ENCODE measurements at regions not wholly inside any gene's neighbourhood (a gene's known extent, or its start where the extent isn't known, plus 50 kb on each side); places are given as distances from the start of the nearest gene placed in this dataset.

DNA sequence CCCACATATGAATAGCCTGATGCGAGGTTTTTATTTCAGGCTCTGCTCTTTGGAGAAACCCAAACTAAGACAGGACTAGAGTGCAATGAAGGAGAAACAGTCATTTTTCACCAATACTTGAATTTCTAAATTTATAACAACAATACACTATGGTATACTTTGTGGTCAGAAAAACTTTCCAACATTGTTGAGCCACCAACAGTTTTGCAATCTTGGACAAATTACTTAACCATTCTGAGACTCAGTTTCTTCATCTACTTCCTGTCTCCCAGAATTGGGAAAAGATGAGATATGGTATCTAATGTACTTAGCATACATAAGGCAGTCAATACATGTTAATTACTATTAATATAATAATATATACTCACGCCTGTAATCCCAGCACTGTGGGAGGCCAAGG is 519.8 kb upstream of the PLXNA2 start:
- TF ChIP-seq, protein P1, sequence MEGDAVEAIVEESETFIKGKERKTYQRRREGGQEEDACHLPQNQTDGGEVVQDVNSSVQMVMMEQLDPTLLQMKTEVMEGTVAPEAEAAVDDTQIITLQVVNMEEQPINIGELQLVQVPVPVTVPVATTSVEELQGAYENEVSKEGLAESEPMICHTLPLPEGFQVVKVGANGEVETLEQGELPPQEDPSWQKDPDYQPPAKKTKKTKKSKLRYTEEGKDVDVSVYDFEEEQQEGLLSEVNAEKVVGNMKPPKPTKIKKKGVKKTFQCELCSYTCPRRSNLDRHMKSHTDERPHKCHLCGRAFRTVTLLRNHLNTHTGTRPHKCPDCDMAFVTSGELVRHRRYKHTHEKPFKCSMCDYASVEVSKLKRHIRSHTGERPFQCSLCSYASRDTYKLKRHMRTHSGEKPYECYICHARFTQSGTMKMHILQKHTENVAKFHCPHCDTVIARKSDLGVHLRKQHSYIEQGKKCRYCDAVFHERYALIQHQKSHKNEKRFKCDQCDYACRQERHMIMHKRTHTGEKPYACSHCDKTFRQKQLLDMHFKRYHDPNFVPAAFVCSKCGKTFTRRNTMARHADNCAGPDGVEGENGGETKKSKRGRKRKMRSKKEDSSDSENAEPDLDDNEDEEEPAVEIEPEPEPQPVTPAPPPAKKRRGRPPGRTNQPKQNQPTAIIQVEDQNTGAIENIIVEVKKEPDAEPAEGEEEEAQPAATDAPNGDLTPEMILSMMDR (conservative IDR thresholded peaks at IDR 0.05 in 1 of 2, IDR thresholded peaks at IDR 0.05 in 1 of 2; ENCODE audit: extremely low read depth in 1 of 2, insufficient read depth in 1 of 2, low read depth in 1 of 2, low read length in 2 of 2), result no peak
- no peak for TF ChIP-seq EZH2 (IDR thresholded peaks at IDR 0.05; ENCODE audit: borderline replicate concordance, low read length)
